B cell (primary cell): ENCODE measurements at regions not wholly inside any gene's neighbourhood (a gene's known extent, or its start where the extent isn't known, plus 50 kb on each side); places are given as distances from the start of the nearest gene placed in this dataset.

Experiments
- ATAC-seq: fragments of 200-7000 bp; cut with Tn5 transposase; one replicate; pipeline ENCODE4 v1.10.0; 2021; ENCODE audit warnings: low read depth, mild to moderate bottlenecking, moderate number of reproducible peaks, moderate library complexity
- CTCF ChIA-PET: fragments of 350-600 bp; sonication (Branson Sonifier 250); formaldehyde crosslinking; loops from one replicate; lab custom pipeline; 2021; ENCODE audit warnings: antibody characterized with exemption, inconsistent platforms; lab: Charles Lee
- POLR2A ChIA-PET: fragments of 350-600 bp; sonication (Branson Sonifier 250); formaldehyde crosslinking; loops from one replicate; lab custom pipeline; 2021; ENCODE audit warnings: antibody characterized with exemption; lab: Charles Lee
- DNase-seq: peaks from one replicate; pipeline ENCODE4 v3.0.0; 2013
- H2AFZ ChIP-seq: 2 replicates; pipeline ENCODE4 v1.6.1; 2012; ENCODE audit warnings: mild to moderate bottlenecking, low read depth, low read length; ENCODE audit not compliant: insufficient read depth, poor library complexity, severe bottlenecking
- H3K27ac ChIP-seq, 2 donors: 1 replicate in 1 of 2; 2 replicates in 1 of 2; pipeline ENCODE4 v1.5.1; 2012 to 2013; ENCODE audit warnings: low read length in 2 of 2, mild to moderate bottlenecking in 2 of 2, moderate library complexity in 1 of 2
- H3K27me3 ChIP-seq, 4 experiments: fragments of 200-600 bp in 1 of 4; sonication (generic) in 1 of 4; replicated peaks in 1 of 4; 1 replicate in 2 of 4; 2 replicates in 2 of 4; pipeline versions ENCODE4 v1.6.1 to v1.7.0; 2013 to 2016; ENCODE audit warnings: low read length in 3 of 4, mild to moderate bottlenecking in 2 of 4, mixed read lengths in 1 of 4, moderate library complexity in 1 of 4; ENCODE audit not compliant: insufficient read depth in 4 of 4, control insufficient read depth in 3 of 4; ENCODE audit errors: control extremely low read depth in 1 of 4
- H3K36me3 ChIP-seq, 2 experiments: replicated peaks in 1 of 2; 1 replicate in 1 of 2; 2 replicates in 1 of 2; pipeline versions ENCODE4 v1.6.1 to v1.7.1; 2013; ENCODE audit warnings: low read length in 1 of 2; ENCODE audit not compliant: insufficient read depth in 2 of 2, control insufficient read depth in 1 of 2; ENCODE audit errors: control extremely low read depth in 1 of 2, extremely low read depth in 1 of 2
- H3K4me1 ChIP-seq, 2 donors: fragments of 200-600 bp in 1 of 2; sonication (generic) in 1 of 2; 1 replicate in 1 of 2; 2 replicates in 1 of 2; pipeline versions ENCODE4 v1.5.1 to v1.6.1; 2013 to 2017; ENCODE audit warnings: low read length in 2 of 2; ENCODE audit not compliant: control insufficient read depth in 2 of 2, insufficient read depth in 2 of 2
- H3K4me2 ChIP-seq: replicated peaks from 2 replicates; pipeline ENCODE3; 2012; ENCODE audit warnings: mild to moderate bottlenecking, low read depth, low read length; ENCODE audit not compliant: poor library complexity, severe bottlenecking
- H3K4me3 ChIP-seq, 5 experiments: fragments of 200-600 bp in 1 of 5; sonication (generic) in 1 of 5; 1 replicate in 3 of 5; 2 replicates in 2 of 5; pipeline versions ENCODE4 v1.5.1 to v1.7.0; 2011 to 2016; ENCODE audit warnings: low read length in 4 of 5, mild to moderate bottlenecking in 4 of 5, low read depth in 2 of 5, control low read depth in 1 of 5, moderate library complexity in 1 of 5; ENCODE audit not compliant: insufficient read depth in 1 of 5; ENCODE audit errors: control extremely low read depth in 1 of 5, extremely low read depth in 1 of 5
- H3K79me2 ChIP-seq: fragments of 200-600 bp; sonication (generic); one replicate; pipeline ENCODE4 v1.6.0; 2016; ENCODE audit warnings: low read length; ENCODE audit not compliant: control insufficient read depth, insufficient read depth
- H3K9ac ChIP-seq: fragments of 200-600 bp; sonication (generic); 2 replicates; pipeline ENCODE4 v1.6.1; 2017; ENCODE audit warnings: mild to moderate bottlenecking, low read length, moderate library complexity
- H3K9me3 ChIP-seq, 3 donors: one replicate each; pipeline versions ENCODE4 v1.6.1 to v1.7.1; 2013; ENCODE audit warnings: low read length in 2 of 3; ENCODE audit not compliant: control insufficient read depth in 2 of 3, insufficient read depth in 1 of 3; ENCODE audit errors: control extremely low read depth in 1 of 3
- H4K20me1 ChIP-seq: 2 replicates; pipeline ENCODE4 v1.6.0; 2012; ENCODE audit warnings: mild to moderate bottlenecking, low read length; ENCODE audit not compliant: insufficient read depth, control insufficient read depth, poor library complexity, severe bottlenecking
- H3K27ac Mint-ChIP-seq: one replicate; pipeline ENCODE4 v1.8.0; 2021; ENCODE audit warnings: mixed read lengths
- H3K27me3 Mint-ChIP-seq: one replicate; pipeline ENCODE4 v1.8.0; 2021; ENCODE audit warnings: mixed read lengths
- H3K4me1 Mint-ChIP-seq: one replicate; pipeline ENCODE4 v1.8.0; 2021; ENCODE audit warnings: mixed read lengths
- H3K4me3 Mint-ChIP-seq: one replicate; pipeline ENCODE4 v1.8.0; 2021; ENCODE audit warnings: mixed read lengths
- H3K9me3 Mint-ChIP-seq: one replicate; pipeline ENCODE4 v1.8.0; 2022; ENCODE audit warnings: mixed read lengths; ENCODE audit not compliant: insufficient read depth
- CTCF ChIP-seq: fragments of 200-600 bp; IDR thresholded peaks from one replicate; pipeline ENCODE4 v1.8.0; 2022; ENCODE audit warnings: antibody characterized with exemption, mild to moderate bottlenecking
- EZH2 ChIP-seq: IDR thresholded peaks from 2 replicates; pipeline ENCODE4 v1.6.1; 2012; ENCODE audit warnings: borderline replicate concordance, low read depth, mild to moderate bottlenecking, moderate library complexity, low read length; ENCODE audit not compliant: insufficient read depth, poor library complexity, severe bottlenecking
- WGBS: methylation state at CpG from one replicate; pipeline ENCODE4 v1.1.5; 2013; ENCODE audit warnings: missing lambda C conversion rate; ENCODE audit not compliant: insufficient coverage; 5-methylcytosine and 5-hydroxymethylcytosine counted together
- intact Hi-C: fragments of 100-400 bp; cut with micrococcal nuclease; formaldehyde crosslinking; loops from one replicate; pipeline ENCODE4 v1.10.0; 2022

- Histone ChIP-seq H3K9ac (no peak overlapping the region), H4K20me1 (no peaks in the 10 kb centered on the region), H3K27me3 (no peaks in the 10 kb centered on the region), H3K4me3 (no peak overlapping the region), H3K79me2 (no peaks in the 10 kb centered on the region), H3K4me1 (no peaks in the 10 kb centered on the region), H3K36me3 (no peaks in the 10 kb centered on the region), H3K4me2 (no peak overlapping the region), H3K27ac (no peak overlapping the region), H2AFZ (no peak overlapping the region), H3K9me3 (no peaks in the 10 kb centered on the region)
- TF ChIP-seq CTCF = no peak
- TF ChIP-seq EZH2 = no peak
- WGBS = 81% methylated on average over 6 of the region's 7 CpGs
- POLR2A ChIA-PET = no interaction called here
- DNase-seq (no peak), ATAC-seq (no peak)
- Mint-ChIP-seq H3K4me1 (no peaks in the 10 kb centered on the region), H3K27me3 (no peaks in the 10 kb centered on the region), H3K27ac (no peak overlapping the region), H3K4me3 (no peak overlapping the region), H3K9me3 (no peaks in the 10 kb centered on the region)
- CTCF ChIA-PET = no interaction called here
- intact Hi-C loops = no loop called here
These were observed 55.3 kb upstream of the TMEM163 start for GRCh38 chr2:134773759-134774742.
